AG04449 (cell line): ENCODE measurements at regions not wholly inside any gene's neighbourhood (a gene's known extent, or its start where the extent isn't known, plus 50 kb on each side); places are given as distances from the start of the nearest gene placed in this dataset.

Source experiments
- CTCF ChIA-PET: fragments of 350-600 bp; formaldehyde crosslinking; extraction: SDS; loops from one replicate; lab custom pipeline; 2021; ENCODE audit warnings: antibody characterized with exemption; lab: Yijun Ruan, JAX
- POLR2A ChIA-PET: fragments of 400-600, 350-600 bp; formaldehyde crosslinking; extraction: SDS; loops from one replicate; lab custom pipeline; 2020; ENCODE audit warnings: antibody characterized with exemption, inconsistent platforms; lab: Yijun Ruan, JAX
- DNase-seq: peaks from one replicate; pipeline ENCODE4 v3.0.0-alpha.2; 2010; ENCODE audit warnings: low read depth, low spot score
- H3K4me3 ChIP-seq: 2 replicates; pipeline ENCODE4 v1.5.1; 2011; ENCODE audit warnings: low read depth, mild to moderate bottlenecking, control low read depth, low read length
- CTCF ChIP-seq: IDR thresholded peaks from one replicate; pipeline ENCODE4 v1.5.1; 2011; ENCODE audit warnings: mild to moderate bottlenecking, moderate library complexity, low read length, control low read depth, inconsistent platforms; ENCODE audit not compliant: insufficient read depth; ENCODE audit errors: missing control alignments

GRCh38 chr12:105622846-105623736, 292.6 kb downstream of the C12orf75 start:
- ChIA-PET CTCF (interaction anchor here (0.9 to 1.3 kb wide), 2 partner anchors 9 to 11 kb away, joined by 3 read pairs; no protein-coding TSS in a partner anchor), POLR2A (no interaction called here)
- no peak for DNase-seq
- TF ChIP-seq CTCF, result no peak
- no peak overlapping the region for H3K4me3 ChIP-seq

DNA sequence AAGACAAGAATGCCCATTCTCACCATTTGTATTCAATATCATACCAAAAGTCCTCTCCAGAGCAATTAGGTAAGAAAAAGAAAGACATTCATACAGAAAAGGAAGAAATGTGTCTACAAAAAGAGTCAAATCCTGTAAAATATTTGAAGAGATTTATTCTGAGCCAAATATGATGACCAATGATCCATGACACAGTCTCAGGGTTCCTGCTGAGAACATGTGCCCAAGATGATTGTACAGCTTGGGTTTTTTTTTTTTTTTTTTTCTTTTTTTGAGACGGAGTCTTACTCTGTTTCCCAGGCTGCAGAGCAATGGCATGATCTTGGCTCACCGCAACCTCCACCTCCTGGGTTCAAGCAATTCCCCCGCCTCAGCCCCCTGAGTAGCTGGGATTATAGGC, 296.2 kb downstream of the C12orf75 start:
- no peak for DNase-seq
- no peak overlapping the region for H3K4me3 ChIP-seq
- no peak for TF ChIP-seq CTCF
- POLR2A ChIA-PET, result no interaction called here
- CTCF ChIA-PET, result interaction anchor here (1.4 kb wide), 1 partner anchor 12 kb away, joined by 4 read pairs; no protein-coding TSS in a partner anchor

- ChIA-PET POLR2A (no interaction called here), CTCF (no interaction called here)
- no peak for TF ChIP-seq CTCF
- no peak overlapping the region for H3K4me3 ChIP-seq
- DNase-seq, result no peak
Measured at GRCh38 chr12:105637470-105637869, 307.0 kb downstream of the C12orf75 start.

- POLR2A ChIA-PET, result no interaction called here
- CTCF ChIA-PET, result interaction anchor here (1.2 kb wide), 1 partner anchor 54 kb away, joined by 3 read pairs; no protein-coding TSS in a partner anchor
- no peak for DNase-seq
- TF ChIP-seq CTCF, result no peak
- H3K4me3 ChIP-seq, result no peak overlapping the region
Measured at GRCh38 chr12:105640761-105641160, 310.3 kb downstream of the C12orf75 start.

- CTCF ChIA-PET, result interaction anchor here (1.2 kb wide), 1 partner anchor 55 kb away, joined by 3 read pairs; no protein-coding TSS in a partner anchor
- POLR2A ChIA-PET, result no interaction called here
Measured at GRCh38 chr12:105641749-105642148, 311.3 kb downstream of the C12orf75 start.

More at GRCh38 chr12:105641749-105642148, 311.3 kb downstream of the C12orf75 start:
- H3K4me3 ChIP-seq, result no peak overlapping the region
- TF ChIP-seq CTCF, result no peak
- DNase-seq, result no peak
